C4-2B (cell line): ENCODE measurements at regions not wholly inside any gene's neighbourhood (a gene's known extent, or its start where the extent isn't known, plus 50 kb on each side); places are given as distances from the start of the nearest gene placed in this dataset.

Source experiments
- H3K27ac ChIP-seq: fragments of 450-650 bp; 2 replicates; pipeline ENCODE4 v1.5.1; 2017
- ZFX ChIP-seq: fragments of 450-650 bp; IDR thresholded peaks from 2 replicates; pipeline ENCODE4 v1.6.1; 2017
- TF ChIP-seq, protein P1 (sequence below): fragments of 450-650 bp; conservative IDR thresholded peaks from 2 replicates; pipeline ENCODE4 v1.5.1; 2017; ENCODE audit warnings: mild to moderate bottlenecking

DNA sequence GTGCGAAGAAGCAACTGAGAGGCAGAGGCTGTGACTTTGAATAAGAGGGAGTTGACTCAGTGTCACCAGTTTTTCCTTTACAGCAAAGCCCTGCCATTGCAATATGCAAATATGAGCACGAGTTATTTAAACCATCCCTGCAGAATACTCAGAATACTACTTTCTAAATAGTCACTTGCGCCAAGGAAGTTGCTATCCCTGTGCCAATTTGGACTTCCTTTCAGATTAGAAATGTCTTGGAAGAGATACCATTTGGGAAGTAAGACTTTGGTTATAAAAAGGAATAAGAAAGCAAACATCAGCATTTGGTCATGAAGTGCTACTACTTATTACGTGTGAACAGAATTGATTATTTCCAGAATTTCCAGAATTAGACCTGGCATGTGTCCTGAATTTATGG, 151.8 kb upstream of the MYT1L start:
- TF ChIP-seq, protein P1, sequence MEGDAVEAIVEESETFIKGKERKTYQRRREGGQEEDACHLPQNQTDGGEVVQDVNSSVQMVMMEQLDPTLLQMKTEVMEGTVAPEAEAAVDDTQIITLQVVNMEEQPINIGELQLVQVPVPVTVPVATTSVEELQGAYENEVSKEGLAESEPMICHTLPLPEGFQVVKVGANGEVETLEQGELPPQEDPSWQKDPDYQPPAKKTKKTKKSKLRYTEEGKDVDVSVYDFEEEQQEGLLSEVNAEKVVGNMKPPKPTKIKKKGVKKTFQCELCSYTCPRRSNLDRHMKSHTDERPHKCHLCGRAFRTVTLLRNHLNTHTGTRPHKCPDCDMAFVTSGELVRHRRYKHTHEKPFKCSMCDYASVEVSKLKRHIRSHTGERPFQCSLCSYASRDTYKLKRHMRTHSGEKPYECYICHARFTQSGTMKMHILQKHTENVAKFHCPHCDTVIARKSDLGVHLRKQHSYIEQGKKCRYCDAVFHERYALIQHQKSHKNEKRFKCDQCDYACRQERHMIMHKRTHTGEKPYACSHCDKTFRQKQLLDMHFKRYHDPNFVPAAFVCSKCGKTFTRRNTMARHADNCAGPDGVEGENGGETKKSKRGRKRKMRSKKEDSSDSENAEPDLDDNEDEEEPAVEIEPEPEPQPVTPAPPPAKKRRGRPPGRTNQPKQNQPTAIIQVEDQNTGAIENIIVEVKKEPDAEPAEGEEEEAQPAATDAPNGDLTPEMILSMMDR: no peak
- H3K27ac ChIP-seq: no peak overlapping the region

DNA sequence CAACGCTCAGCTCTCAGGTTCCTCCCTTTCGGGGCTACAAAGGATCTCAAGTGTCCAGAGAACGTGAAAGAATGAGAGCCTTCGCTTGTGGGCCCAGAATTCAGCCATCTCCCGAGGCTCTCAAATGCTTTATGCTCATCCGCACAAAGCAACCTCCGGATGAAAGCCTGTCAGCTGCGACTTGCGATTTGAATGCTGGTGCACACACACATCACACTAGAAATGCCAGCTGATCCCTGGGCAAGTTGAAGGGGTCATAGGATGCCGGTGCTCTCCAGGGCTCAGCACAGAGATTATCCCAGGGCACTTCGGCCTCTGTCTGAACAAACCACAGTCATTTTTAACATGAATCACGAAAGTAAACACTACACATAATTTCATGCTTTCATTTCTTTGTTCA, 141.8 kb upstream of the MYT1L start:
- TF ChIP-seq, protein P1: no peak
- no peak for TF ChIP-seq ZFX
- no peak overlapping the region for H3K27ac ChIP-seq

DNA sequence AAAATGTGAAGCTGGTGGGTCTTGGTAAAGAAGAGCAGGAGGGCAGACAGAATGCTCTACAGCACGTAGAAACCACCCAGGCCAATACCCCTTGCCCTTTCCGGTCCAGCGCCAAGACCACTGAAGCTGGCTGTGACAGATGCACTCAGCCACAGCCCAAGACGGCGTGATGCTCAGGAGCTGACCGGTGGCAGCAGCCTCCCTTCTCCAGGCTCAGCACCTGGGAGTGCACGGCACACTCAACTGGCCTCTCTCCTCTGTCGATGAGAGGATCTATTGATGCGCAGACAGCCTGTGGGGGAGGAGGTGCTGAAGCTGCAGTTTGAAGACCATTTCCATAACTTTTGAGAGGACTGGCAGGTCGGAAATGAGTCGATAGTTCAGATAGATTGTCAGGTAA, 141.0 kb upstream of the MYT1L start:
- TF ChIP-seq, protein P1: no peak
- H3K27ac ChIP-seq: no peak overlapping the region

DNA sequence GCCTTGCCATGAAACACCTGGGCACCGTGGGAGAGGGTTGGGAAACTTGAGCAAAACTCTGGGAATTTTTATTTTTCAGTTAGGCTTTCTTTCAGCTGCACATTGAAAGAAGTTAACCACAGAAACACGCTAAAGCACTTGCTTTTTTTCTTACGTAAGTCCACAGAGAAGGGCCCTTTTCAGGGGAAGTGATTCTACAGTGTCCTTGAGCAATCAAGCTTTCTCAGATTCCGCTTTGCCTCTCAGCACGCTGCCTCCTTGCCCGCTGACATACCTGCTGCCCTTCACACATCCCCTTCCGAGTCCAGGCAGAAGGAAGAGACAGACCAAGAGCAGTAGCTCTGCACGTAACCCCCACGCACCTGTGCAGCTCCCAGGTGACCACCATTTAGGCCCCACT, 135.5 kb upstream of the MYT1L start:
- TF ChIP-seq ZFX: no peak
- TF ChIP-seq, protein P1: no peak
- H3K27ac ChIP-seq: no peak overlapping the region

DNA sequence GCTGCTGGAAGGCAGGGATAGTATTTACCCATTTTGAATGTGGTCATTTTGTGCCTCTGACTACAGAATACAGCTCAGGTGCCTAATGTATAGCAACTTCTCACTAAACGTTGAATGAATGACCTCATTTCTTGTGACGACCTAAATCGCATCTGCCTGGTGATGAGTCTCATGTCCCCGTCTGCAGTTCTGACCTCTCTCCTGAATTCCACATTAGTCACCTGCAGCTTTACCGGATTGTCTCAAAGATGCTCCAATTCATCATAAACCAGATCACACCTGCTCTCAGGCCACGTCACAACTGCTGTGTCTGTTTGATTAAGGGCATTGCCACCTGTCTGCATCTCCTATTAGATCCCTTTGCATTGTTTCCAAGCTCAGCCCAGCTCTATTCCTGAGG, 133.6 kb upstream of the MYT1L start:
- TF ChIP-seq, protein P1: no peak
- TF ChIP-seq ZFX: no peak
- no peak overlapping the region for H3K27ac ChIP-seq

DNA sequence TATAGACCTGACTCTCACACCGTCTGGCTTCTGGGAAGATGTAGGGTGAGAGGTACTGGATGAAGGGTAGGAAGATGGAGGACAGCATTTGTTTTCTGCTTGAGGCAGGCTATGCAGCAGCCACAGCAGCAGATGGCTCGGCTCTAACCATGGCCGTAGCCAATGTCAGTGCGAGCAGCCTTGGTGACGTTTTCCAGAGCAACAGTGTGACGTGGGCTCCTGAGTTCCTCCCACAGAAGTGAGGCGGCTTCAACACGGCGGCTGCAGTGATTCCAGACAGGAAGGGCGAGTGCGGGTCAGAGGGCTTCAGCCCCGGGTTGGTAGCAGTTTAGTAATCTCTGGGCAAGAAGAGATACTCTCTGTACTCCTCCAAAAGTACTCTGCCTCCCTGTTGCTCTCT, 133.0 kb upstream of the MYT1L start:
- TF ChIP-seq ZFX: no peak
- TF ChIP-seq, protein P1: no peak
- H3K27ac ChIP-seq: no peak overlapping the region

DNA sequence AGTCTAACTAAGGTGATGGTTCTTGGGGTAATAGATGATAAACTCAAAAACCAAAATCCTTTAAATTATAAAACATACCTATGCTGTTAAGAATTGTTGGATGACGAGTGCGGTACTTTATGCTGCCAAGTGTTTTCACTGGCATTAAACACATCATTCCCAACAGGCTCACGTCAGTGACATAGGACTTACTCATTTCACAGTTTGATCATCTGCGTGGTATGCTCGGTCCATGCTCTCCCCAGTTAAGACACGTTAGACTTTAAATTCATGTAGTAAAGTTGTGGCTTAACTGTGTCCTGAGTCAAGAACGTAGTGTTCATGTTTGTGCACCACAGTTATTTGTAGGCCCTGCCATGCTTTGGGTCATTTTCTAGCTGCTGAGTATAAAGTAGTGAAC, 125.6 kb upstream of the MYT1L start:
- TF ChIP-seq, protein P1: no peak
- TF ChIP-seq ZFX: no peak
- H3K27ac ChIP-seq: no peak overlapping the region

DNA sequence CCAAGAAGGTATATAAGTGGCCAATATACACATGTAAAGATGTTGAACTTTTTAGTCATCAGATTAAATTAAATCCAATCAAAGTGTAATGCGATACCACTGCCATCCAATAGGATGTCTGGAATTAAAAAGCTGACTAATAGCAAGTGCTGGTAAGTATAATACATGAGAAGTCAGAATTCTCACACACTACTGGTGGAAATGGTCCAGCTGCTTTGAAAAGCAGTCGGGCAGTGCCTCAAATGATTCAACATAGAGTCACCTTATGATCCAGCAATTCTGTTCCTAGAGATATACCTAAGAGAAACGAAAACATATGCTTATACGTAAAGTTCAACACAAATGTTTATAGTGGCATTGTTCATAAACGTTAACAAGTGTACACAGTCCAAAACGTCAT, 124.1 kb upstream of the MYT1L start:
- TF ChIP-seq, protein P1: no peak
- TF ChIP-seq ZFX: no peak
- no peak overlapping the region for H3K27ac ChIP-seq
